HG03354 (cell line): ENCODE measurements at regions not wholly inside any gene's neighbourhood (a gene's known extent, or its start where the extent isn't known, plus 50 kb on each side); places are given as distances from the start of the nearest gene placed in this dataset.
A peak's percentile ranks its signal among the peaks of the same experiment; 100 is the strongest.

Source experiments
- ATAC-seq: cut with Tn5 transposase; IDR thresholded peaks from one replicate; pipeline ENCODE4 v1.9.1; 2021; ENCODE audit warnings: mild to moderate bottlenecking; ENCODE audit not compliant: unreplicated experiment, poor library complexity, severe bottlenecking

DNA sequence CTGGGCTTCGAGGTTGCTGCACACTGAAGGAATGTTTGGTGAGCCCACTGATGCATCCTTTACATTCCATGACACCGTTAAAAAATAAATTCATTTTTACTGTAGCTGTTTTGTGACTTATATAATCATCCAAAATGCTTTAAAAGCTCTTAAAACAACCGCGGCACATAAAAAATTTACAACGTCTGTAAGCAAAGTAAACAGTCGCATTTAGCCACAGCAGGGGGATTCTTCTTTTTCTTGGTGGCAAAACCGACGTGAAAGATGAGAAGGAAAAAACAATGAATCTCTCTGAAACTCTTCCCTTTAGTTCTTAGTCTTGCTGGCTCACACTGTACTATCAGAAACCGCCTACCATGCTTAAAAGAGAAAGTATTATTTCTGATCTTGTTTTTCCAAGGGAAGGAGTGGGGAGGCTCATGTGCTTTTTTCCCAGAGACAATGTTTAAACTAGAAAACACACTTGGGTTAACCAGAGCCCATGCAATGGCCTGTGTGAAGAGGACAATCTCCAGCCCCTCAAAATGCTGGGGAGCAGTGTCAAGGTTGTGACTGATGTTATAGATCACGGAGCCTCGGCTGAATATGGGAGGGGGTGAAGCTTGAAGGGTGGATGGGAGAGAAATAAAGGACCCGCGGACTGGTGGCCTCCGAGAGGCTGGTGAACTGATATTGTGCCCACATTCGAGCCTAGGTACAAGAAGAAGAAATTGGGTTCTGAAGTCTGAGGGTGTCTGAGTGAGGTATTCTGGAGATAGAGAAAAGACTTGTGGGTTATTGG lies 91.1 kb downstream of the IRF8 start:
- no peak for ATAC-seq

DNA sequence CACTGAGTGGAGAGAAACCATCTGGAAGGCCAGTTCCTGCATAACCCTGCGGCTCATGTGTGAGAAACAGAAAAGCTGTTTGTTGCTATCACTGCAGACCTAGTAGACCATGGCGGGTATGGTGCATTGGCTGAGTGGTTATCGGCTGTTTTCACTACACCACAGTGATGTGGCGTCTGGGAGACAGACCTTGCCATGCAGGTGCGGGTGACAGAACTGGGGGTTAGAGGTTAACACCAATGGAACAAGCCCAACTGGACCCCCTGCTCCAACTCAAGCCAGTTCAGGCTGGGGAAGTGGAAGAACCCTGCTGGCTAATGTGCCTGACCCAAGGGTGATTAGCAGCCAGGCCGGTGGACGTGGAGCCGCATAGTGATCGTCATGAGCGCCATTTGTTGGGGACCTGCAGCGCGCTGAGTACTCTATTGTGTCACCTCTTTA lies 91.9 kb downstream of the IRF8 start:
- no peak for ATAC-seq

DNA sequence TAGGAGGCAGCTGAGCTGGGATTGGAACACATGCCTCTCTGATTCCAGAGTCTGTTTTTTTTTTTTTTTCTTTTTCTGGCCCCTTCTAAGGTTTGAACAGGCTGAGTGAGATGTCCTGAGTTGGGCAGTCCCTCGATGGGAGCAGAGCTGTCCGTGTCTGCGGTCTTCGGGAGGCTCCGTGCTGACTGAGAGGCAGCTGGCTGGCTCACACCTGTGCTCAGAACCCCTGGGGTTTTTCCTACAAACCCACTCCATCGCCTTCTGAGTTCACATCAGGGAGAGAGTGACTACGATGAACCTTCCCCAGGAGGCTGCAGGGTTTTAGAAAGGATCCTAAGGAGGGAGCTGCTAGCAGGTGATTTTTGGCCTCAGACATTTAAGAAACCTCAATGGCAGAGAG lies 92.5 kb downstream of the IRF8 start:
- ATAC-seq, result no peak

DNA sequence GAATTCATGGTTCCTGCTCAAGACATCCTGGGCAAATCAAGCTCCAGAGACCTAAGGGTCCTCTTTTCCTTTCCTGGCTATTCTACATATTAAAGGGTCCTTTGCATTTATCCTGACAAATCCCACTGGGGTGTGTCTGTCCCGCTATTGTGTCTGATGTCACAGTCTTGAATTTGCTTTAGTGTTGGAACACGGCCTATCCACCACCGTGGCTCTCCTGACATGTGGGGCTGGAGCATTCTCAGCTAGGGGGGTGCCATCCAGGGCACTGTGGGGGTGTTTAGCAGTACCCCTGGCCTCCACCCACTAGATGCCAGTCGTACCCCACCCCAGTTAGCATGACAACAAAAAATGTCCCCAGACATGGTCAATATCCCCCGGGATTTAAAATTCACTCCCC lies 92.9 kb downstream of the IRF8 start:
- no peak for ATAC-seq

DNA sequence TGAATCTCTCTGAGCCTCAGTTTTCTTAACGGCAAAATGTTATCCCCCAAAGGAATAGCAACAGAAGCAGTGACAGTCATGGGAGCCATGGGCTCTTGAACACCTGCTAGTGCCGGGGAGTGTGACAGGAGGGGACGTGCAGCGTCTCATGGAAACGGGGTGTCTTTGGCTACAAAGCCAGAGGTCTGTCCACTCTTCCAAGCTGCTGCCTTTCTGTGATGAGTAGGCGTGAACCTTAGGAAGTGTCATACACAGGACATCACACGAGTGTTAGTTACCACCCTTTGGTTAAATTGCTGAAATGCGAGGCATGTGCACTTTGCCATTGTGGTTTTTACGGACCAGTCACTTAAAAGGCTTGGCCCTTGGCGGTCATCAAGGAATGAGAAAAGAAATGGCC lies 93.4 kb downstream of the IRF8 start:
- no peak for ATAC-seq

DNA sequence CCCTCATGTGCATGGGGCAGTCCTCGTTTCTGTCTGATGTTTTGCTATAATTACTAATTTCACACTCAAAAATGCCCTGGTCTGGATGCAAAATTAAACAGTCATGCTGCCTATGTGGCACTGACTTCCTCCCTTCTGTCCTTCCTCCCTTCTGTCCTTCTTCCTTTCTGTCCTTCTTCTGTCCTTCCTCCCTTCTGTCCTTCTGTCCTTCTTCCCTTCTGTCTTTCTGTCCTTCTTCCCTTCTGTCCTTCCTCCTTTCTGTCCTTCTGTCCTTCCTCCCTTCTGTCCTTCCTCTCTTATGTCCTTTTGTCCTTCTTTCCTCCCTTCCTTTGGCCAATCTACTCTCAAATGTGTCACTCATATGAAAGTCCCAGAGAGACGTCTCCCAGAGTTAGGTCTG lies 93.8 kb downstream of the IRF8 start:
- ATAC-seq, result no peak

DNA sequence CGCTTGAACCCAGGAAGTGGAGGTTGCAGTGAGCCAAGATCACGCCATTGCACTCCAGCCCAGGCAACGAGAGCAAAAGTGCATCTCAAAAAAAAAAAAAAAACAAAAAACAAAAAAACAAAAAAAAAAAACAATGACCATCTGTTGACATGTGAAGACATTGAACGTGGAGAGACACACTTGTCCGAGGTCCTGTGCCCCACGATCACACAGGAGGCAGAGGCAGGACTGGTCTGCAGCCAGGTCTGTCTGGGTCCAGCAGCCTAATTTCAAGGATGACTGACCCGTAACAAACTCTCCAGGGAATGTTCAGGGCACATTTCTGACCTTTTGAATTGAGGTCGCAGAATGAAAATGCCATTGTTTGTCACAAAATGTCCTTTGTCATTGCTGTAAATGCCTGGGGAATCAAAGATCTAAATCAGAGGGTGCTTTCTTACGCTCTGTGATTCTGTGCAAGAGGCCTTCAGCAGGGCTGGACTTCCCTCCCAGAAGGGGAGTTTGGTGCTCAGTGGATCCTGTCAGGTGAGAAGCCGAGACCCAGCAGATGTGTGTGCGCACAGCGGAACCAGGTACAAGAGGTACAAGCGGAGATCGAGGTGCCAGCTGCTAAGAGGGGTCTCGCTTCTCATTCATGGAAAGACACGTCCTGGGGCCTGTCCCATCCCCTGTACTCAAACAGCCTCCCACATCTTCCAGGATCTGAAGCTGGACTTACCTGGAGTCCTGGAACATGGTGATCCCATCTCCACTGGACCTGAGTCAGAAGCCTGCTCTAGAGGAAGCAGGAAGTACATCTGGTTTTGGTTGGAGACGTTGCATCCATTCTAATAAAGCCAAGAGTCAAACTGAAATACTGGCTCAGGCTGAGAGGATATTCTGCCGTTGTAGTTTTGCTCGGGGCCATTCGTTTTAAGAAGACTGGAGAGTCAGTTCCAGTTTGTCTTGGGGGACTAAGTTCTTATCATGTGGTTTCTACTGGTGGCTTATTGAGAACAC lies 95.8 kb downstream of the IRF8 start:
- no peak for ATAC-seq

DNA sequence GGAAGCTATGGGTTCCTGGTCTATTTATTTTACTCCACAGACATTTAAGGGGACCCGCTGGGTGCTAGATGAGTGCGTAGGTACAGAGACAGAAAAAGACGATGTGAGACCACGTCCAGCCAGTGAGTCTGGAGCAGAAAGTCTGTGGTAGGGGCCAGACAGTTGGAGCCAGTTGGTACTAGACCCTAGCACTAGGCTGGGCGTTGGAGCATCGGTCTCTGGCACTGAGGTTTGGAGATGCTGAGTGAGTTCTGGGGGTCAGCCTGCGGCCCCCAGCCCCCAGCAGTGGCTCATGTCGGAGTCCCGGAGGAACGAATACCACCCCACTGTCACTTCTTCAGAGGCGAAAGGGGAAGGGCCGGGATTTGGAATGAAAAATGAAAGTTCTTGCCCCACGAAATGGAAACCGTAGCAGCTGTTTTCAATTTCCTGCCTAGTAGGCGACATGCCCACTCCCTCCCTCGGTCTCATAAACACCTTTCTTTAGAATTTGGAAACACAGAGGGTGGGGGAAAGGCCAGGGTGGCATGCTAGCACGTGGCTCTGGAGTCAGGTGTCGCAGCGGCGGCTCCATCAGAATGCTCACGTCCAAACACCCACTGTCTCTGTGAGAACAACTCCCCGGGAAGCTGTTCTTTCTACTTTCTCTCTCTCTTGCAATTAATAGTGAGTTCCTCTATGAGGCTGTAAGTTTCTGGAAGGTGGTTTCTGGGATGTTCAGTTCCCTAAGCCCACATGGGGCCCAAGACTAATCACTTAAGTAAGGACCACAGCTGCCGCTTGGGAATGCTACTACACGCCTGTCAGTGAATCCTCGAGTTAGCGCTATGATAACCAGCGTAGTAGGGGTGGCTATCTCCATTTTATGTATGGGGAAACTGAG lies 96.8 kb downstream of the IRF8 start:
- ATAC-seq, result peak; percentile 44

DNA sequence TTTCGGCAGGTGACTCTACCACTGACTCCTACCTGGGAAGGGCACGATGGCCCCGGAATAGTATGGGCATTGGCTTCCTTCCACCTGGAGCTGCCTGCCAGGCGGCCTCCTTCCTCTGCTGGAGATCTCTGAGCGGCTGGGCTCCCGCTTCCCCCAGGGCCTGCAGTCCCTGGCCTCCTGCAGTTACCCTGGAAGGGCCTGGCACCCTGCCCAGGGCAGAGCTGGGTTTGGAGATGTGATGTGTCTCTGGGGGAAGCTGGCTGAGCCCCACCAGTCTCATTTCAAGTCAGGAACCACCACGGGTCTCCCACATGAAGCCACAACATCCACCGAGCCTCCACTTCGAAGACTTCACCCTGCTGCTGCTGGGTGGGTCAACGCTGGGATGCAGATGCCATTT lies 97.9 kb downstream of the IRF8 start:
- ATAC-seq, result no peak

DNA sequence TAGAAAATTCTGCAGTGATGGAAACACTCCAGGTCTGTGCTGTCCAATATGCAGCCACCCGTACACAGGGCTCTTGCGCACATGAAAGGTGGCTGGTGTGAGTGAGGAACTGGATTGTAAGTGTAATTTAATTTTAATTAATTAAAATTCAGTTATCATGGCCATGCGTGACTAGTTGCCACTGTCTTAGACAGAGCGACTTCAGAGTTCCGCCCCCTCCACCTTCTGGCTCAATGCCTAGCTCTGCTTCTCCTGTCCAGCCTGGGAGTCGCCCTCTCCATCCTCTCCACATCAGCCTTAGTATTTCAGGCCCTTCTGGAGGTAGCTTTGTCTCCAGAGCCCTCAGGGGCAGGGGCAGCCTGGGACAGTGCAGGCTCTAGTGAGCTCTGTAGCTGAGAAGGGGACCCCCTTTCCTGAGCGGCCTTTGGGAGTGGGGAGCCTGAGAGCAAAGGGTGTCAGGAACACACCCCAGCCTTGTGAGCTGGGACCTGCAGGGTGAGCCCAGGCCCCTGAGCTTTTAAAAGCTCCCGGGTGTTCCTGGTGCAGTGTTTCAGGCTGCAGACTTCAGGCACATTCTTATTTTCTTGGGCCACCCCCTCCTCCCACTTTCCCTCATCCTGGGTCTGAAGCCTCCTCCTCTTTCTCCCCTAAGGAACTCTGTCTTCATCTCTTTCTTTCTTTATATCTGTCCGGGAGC lies 99.4 kb downstream of the IRF8 start:
- no peak for ATAC-seq

DNA sequence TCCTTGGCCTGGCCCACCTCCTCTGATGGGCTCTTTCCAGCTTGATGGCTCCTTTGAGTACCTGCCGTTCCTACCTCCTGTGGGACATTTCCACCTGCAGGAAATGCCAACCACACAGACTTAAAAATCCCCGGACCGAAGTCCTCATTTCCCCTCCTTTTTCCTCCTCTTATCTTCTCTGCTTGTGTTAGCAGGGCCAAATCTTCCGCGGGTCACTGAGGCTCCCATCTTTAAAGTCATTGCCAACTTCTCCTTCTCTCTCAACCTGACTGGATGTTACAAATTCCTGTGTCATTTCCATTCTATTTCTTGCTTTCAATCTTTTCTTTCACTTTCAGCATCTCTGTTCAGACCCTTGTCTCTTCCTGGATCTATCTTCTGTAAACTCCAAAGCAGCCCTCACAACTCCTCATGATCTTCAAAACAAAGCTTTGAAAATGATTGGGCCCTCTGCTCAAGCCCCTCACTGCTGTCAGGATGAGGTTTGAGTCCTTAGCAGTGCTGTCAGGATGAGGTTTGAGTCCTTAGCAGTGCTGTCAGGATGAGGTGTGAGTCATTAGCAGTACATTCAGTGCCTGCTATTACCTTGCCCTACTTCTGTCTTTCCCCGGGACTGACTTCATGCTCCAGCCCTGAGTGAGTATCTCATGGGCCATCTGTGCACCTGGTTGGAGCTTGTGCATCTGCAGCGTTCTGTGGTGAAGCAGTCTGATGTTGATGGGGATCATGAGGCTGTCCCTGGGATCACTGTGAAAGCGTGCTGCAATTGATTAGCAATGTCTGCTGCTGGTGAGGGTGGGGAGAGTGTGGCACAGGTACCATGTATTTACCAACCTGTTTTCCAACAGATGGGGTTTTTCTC lies 100.1 kb downstream of the IRF8 start:
- ATAC-seq, result no peak

DNA sequence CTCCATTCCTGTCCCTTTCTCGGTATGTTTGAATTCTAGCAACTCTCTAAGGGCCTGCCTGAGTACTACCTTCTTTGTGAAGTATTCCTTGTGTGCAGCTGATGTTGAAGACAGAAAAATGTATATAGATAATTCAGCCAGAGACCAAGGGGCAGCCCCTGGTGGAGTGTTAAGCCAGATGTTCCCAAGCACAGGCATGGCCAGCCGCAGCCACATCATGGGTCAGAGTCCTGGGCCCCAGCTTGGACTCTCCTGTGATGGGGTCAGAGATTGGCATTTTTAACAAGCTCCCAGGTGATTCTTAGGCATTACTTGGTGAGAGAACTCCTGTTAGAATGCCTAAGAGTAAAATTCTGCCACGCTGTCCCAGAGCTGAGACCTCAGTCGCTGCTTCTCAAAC lies 100.8 kb downstream of the IRF8 start:
- ATAC-seq, result no peak

DNA sequence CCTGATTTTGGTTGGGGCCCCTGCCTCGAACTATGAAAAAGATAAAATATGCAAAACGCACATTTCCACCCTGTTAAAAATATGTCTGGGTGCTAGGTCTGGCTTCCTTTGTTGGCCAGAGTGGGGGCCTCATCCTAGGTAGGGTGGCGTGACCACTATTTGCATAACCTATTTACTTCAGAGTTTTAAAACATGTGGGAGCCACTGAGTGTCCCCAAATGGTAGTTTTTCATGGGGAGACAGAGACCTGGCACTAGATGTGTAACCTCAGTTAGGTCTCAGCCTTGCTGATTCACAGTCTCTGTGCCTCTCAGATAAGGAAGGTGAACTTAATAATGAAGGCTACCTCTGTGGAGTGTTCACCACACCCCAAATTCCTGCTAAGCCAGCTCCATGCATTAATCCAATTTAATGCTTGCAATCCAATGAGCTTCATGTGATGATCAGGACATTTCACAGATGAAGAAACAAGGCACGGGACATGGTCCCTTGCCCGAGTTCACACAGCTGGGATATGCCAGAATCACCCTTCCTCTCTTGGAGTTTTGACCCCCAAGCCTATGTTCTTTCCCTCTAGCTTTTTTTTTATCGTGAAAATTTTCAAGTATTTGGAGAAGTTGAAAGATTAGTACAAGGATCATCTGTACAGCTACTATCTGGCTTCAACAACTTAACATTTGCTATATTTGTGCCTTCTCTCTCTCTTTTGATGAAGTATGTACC lies 103.4 kb downstream of the IRF8 start:
- ATAC-seq, result peak; percentile 76

DNA sequence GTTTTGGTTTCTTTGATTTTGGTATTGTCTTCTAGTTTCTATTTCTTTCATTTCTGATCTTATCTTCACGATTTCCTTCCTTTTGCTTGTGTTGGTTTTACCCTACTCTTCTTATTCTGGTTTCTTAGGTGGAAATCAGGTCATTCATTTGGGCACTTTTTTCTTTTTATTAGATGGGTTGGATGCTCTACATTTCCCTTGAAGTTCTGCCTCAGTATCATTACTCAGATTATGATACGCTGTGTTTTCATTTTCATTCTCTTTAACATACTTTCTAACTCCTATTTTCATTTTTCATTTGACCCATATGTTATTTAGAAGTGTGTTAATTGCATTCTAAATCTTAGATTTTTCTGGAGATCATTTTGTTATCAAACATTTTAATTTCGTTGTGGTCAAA lies 108.6 kb downstream of the IRF8 start:
- no peak for ATAC-seq

DNA sequence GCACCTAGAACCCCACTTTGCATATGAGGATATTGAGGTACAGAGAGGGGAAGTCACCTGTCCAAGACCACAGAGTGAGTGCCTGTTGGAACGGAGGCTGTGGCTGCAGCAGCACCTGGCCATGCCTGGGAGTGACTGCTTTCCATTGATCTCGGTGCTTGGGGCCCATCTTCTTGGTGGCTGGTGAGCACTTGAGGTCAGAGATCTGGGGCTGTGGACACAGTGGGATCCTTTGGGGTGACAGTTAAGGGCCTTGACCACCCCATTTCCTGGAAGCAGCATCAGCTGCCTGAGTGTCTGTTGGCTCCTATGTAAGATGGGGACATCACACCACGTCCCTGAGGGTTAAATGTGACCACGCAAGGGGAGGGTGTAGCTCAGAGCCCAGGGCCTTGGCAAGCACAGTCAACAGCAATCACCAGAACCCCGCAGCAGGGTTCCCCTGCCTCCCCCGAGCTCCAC lies 111.7 kb downstream of the IRF8 start:
- ATAC-seq, result no peak

DNA sequence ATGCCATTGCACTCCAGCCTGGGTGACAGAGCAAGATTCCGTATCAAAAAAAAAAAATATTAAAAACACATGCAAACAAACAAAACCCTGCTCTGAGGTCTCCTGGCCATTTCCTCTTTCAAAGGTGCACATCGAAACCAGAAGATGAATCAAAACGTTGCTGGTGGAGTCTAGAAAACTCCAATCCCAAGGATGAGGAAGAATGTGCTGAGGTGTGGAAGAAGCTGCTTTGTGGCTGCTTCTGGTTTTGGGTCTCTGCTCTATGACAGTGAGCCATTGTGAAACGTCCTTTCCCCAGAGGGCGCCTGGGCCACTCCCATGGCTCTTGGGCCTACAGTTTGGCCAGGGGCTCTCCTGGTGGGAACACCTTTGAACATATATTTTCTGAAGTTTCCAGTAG lies 112.6 kb downstream of the IRF8 start:
- ATAC-seq, result peak; percentile 59

DNA sequence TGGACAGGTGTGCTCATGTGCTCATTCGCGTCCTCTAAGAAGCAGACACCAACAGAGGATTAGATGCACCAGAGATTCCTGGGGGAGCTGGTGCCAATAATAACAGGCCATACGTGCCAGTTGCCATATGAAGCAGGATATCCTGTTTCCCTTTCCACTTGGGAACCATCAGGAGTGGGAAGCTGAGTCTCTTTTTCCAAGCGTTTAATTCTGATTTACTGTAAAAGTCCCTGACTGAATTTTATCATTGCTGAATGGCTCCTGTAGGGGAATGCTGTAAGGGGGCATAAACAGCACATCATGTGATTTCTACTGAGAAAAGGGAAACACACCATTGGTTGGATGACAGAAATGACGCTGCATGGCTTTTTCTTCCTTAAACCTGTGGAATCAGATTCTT lies 113.3 kb downstream of the IRF8 start:
- no peak for ATAC-seq

DNA sequence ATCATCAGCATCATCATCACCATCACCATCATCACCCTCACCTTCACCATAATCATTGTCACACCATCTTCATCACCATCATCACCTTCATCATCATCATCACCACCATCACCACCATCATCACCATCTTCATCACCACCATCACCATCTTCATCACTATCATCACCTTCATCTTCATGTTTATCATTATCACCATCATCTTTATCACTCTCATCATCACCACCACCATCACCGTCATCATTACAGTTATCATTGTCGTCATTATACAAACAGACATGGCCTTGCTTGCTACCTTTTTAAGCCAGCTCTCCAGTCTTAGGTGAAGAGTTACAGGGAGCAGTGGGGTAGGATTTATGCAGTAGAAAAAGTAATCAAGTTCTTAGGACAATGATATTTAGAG lies 114.9 kb downstream of the IRF8 start:
- no peak for ATAC-seq
